ENCODE measurements at regions not wholly inside any gene's neighbourhood (a gene's known extent, or its start where the extent isn't known, plus 50 kb on each side); places are given as distances from the start of the nearest gene placed in this dataset.
"Not testable (repeated sequence)": the region's sequence is repeated elsewhere in the genome, so short reads cannot be mapped to it uniquely, and the experiment has no call there.

- ChIA-PET CTCF (no interaction called here), POLR2A (no interaction called here)
- no peaks in the 10 kb centered on the region for H3K27me3 ChIP-seq (ENCODE audit: control insufficient read depth, insufficient read depth, low read length)
- H3K4me3 ChIP-seq (ENCODE audit: low read depth, low read length): no peak overlapping the region
- H3K27ac ChIP-seq (ENCODE audit: low read depth, low read length): no peak overlapping the region
- H3K9me3 ChIP-seq (ENCODE audit: control insufficient read depth, insufficient read depth, low read length): peaks cover 2% of the 10 kb centered on the region; the same call in 1 of the 2 replicates
- no peak for DNase-seq (ENCODE audit: low read depth, low spot score)
- TF ChIP-seq, protein P1, sequence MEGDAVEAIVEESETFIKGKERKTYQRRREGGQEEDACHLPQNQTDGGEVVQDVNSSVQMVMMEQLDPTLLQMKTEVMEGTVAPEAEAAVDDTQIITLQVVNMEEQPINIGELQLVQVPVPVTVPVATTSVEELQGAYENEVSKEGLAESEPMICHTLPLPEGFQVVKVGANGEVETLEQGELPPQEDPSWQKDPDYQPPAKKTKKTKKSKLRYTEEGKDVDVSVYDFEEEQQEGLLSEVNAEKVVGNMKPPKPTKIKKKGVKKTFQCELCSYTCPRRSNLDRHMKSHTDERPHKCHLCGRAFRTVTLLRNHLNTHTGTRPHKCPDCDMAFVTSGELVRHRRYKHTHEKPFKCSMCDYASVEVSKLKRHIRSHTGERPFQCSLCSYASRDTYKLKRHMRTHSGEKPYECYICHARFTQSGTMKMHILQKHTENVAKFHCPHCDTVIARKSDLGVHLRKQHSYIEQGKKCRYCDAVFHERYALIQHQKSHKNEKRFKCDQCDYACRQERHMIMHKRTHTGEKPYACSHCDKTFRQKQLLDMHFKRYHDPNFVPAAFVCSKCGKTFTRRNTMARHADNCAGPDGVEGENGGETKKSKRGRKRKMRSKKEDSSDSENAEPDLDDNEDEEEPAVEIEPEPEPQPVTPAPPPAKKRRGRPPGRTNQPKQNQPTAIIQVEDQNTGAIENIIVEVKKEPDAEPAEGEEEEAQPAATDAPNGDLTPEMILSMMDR (IDR thresholded peaks at IDR 0.05; ENCODE audit: low read depth, low read length): no peak
Observed at GRCh38 chr6:58113960-58114359, 796.5 kb downstream of the PRIM2 start.

GRCh38 chr6:58117162-58117561, 799.7 kb downstream of the PRIM2 start:
- H3K4me3 ChIP-seq (ENCODE audit: low read depth, low read length); CTCF ChIA-PET; H3K9me3 ChIP-seq (ENCODE audit: control insufficient read depth, insufficient read depth, low read length): not testable (repeated sequence)

DNA sequence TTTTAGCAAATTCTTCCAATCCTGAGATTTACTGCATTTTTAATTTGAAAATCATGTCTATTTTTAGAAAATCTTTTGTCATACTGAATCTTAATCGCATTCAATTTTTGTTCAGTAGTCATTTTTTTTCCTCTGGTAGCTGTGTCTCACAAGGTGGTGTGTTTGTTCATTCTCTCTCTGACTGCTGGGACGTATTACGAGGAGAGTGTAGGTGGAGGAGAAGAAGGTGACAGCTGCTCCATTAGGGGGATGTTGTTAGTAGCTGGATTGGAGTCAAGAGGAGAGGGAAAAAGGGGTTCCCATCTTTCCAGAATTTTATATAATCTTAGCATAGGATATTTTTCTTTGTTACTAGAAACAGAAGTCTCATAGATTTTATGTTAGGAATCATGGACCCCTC, 804.2 kb downstream of the PRIM2 start:
- H3K27ac ChIP-seq (ENCODE audit: low read depth, low read length); DNase-seq (ENCODE audit: low read depth, low spot score); H3K4me3 ChIP-seq (ENCODE audit: low read depth, low read length); H3K9me3 ChIP-seq (ENCODE audit: control insufficient read depth, insufficient read depth, low read length); CTCF ChIA-PET; POLR2A ChIA-PET; H3K27me3 ChIP-seq (ENCODE audit: control insufficient read depth, insufficient read depth, low read length): not testable (repeated sequence)

More at GRCh38 chr6:58117162-58117561, 799.7 kb downstream of the PRIM2 start:
- DNase-seq (ENCODE audit: low read depth, low spot score); POLR2A ChIA-PET; H3K27me3 ChIP-seq (ENCODE audit: control insufficient read depth, insufficient read depth, low read length); H3K27ac ChIP-seq (ENCODE audit: low read depth, low read length): not testable (repeated sequence)

DNA sequence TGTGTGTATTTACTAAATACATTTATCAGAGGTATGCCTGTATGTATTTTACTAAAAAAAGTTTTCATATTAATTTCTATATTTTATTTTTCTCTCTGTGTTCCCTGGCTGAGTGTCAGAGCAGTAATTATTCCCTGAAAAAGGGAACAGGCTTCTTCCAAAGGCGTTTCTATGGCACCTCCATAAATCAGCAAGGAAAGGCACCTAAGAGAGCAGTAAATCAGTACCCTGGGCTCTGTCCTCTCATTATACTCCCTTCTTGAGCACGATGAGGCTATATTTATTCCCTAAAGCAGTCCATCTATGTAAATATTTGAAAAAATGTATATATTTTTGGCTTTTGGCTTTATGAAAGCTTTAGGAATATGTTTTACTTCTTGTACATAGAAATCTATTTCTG, 806.3 kb downstream of the PRIM2 start:
- CTCF ChIA-PET; H3K4me3 ChIP-seq (ENCODE audit: low read depth, low read length); DNase-seq (ENCODE audit: low read depth, low spot score); POLR2A ChIA-PET; H3K27ac ChIP-seq (ENCODE audit: low read depth, low read length); H3K9me3 ChIP-seq (ENCODE audit: control insufficient read depth, insufficient read depth, low read length); H3K27me3 ChIP-seq (ENCODE audit: control insufficient read depth, insufficient read depth, low read length): not testable (repeated sequence)

- H3K27me3 ChIP-seq (ENCODE audit: control insufficient read depth, insufficient read depth, low read length); CTCF ChIA-PET; H3K9me3 ChIP-seq (ENCODE audit: control insufficient read depth, insufficient read depth, low read length): not testable (repeated sequence)
Observed at GRCh38 chr6:58128549-58128948, 811.1 kb downstream of the PRIM2 start.

DNA sequence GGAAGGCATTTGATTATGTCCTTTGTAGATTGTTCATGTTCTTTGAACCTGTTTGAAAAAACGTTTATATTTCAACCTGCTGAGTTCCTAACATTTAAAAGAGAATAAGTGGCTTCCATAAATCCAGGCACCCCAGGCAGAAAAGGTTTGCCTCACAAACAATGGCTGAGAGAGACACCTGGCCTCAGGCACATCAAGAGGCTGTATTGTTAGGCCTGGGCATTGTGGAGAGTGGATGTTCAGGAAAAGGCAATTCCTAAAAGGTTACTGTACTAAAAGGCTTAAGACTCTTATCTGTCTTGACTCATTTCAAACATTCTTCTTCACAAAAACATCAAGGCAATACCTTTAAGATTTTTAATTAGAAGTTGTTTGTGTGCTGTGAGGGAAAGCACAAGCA, 811.7 kb downstream of the PRIM2 start:
- POLR2A ChIA-PET; DNase-seq (ENCODE audit: low read depth, low spot score): not testable (repeated sequence)

More at GRCh38 chr6:58128549-58128948, 811.1 kb downstream of the PRIM2 start:
- DNase-seq (ENCODE audit: low read depth, low spot score); H3K4me3 ChIP-seq (ENCODE audit: low read depth, low read length); H3K27ac ChIP-seq (ENCODE audit: low read depth, low read length); POLR2A ChIA-PET: not testable (repeated sequence)

GRCh38 chr6:58139746-58140145, 822.3 kb downstream of the PRIM2 start:
- not testable (repeated sequence) for H3K9me3 ChIP-seq (ENCODE audit: control insufficient read depth, insufficient read depth, low read length); H3K27ac ChIP-seq (ENCODE audit: low read depth, low read length)

More for the DNA sequence above, 811.7 kb downstream of the PRIM2 start:
- H3K27ac ChIP-seq (ENCODE audit: low read depth, low read length); CTCF ChIA-PET; H3K9me3 ChIP-seq (ENCODE audit: control insufficient read depth, insufficient read depth, low read length); H3K27me3 ChIP-seq (ENCODE audit: control insufficient read depth, insufficient read depth, low read length); H3K4me3 ChIP-seq (ENCODE audit: low read depth, low read length): not testable (repeated sequence)

GRCh38 chr6:58171025-58171424, 853.6 kb downstream of the PRIM2 start:
- H3K4me3 ChIP-seq (ENCODE audit: low read depth, low read length); H3K27ac ChIP-seq (ENCODE audit: low read depth, low read length); DNase-seq (ENCODE audit: low read depth, low spot score); POLR2A ChIA-PET; H3K9me3 ChIP-seq (ENCODE audit: control insufficient read depth, insufficient read depth, low read length); H3K27me3 ChIP-seq (ENCODE audit: control insufficient read depth, insufficient read depth, low read length); CTCF ChIA-PET: not testable (repeated sequence)

More at GRCh38 chr6:58139746-58140145, 822.3 kb downstream of the PRIM2 start:
- CTCF ChIA-PET; DNase-seq (ENCODE audit: low read depth, low spot score); H3K4me3 ChIP-seq (ENCODE audit: low read depth, low read length); POLR2A ChIA-PET; H3K27me3 ChIP-seq (ENCODE audit: control insufficient read depth, insufficient read depth, low read length): not testable (repeated sequence)

DNA sequence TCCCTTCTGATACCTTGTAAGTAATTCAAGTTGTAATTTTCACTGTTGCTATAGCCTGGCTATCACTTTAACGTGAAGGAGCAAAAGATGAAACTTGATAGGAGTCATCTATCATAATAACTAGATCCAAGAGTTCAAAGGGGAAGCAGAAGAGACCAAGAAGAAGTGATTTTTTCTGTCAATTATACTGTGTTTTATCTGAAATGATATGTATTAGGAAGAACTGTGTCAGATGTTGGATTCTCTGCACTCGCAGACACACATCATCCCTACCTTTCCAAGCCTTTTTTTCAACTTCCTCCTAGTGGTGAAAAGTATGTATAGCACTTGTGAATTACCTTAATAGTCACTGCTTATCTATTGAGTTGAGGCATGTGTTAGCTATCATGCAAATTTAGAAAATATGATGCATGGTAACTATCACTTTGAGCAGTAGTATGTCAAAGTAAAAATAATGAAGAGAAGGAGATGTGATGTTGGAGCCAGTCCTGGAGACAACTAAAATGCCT, 864.2 kb downstream of the PRIM2 start:
- H3K27ac ChIP-seq (ENCODE audit: low read depth, low read length); H3K9me3 ChIP-seq (ENCODE audit: control insufficient read depth, insufficient read depth, low read length); POLR2A ChIA-PET; H3K4me3 ChIP-seq (ENCODE audit: low read depth, low read length); H3K27me3 ChIP-seq (ENCODE audit: control insufficient read depth, insufficient read depth, low read length); DNase-seq (ENCODE audit: low read depth, low spot score): not testable (repeated sequence)
- CTCF ChIA-PET: interaction anchor here (0.7 kb wide), 1 partner anchor 57 kb away, joined by 3 read pairs; no protein-coding TSS in a partner anchor

DNA sequence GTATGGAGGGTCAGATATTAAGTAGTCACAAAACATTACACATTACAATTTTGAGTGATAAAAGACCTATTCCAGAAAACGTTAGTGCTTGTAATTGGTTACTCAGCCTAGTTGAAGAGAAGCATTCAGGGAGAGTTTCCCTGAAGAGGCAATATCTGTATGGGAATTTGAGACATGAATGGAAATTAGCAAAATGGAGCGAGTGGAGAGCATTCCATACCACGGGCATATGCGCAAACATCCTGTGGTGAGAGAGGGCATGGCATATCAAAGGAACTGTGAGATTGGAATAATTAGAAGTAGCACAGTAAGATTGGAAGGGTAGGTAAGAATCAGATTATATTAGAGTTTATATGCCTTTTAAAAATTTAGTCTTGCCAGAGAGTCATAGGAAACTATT, 867.9 kb downstream of the PRIM2 start:
- H3K27me3 ChIP-seq (ENCODE audit: control insufficient read depth, insufficient read depth, low read length); POLR2A ChIA-PET: not testable (repeated sequence)

DNA sequence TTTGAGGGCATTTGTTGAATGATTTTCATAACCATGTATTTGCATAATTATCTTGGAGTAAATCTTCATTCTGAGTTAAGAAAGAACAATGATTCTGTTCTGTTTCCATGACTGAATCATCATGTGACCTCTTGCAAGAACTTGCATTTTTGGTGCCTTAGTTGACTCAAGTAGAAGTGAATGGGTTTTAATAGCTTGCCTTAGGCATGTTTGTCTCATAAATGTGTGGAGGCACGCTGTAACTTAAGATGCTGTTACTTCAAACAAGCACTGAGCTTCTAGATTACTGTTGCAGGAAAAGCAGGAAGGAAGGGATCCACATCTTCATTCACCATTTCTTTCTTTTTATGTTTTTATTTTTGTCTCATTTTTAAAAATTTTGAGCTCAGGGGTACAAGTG, 875.8 kb downstream of the PRIM2 start:
- H3K27ac ChIP-seq (ENCODE audit: low read depth, low read length); POLR2A ChIA-PET; CTCF ChIA-PET; DNase-seq (ENCODE audit: low read depth, low spot score); H3K4me3 ChIP-seq (ENCODE audit: low read depth, low read length); H3K27me3 ChIP-seq (ENCODE audit: control insufficient read depth, insufficient read depth, low read length); H3K9me3 ChIP-seq (ENCODE audit: control insufficient read depth, insufficient read depth, low read length): not testable (repeated sequence)

More for the DNA sequence above, 867.9 kb downstream of the PRIM2 start:
- DNase-seq (ENCODE audit: low read depth, low spot score); H3K9me3 ChIP-seq (ENCODE audit: control insufficient read depth, insufficient read depth, low read length); CTCF ChIA-PET; H3K4me3 ChIP-seq (ENCODE audit: low read depth, low read length); H3K27ac ChIP-seq (ENCODE audit: low read depth, low read length): not testable (repeated sequence)

Measured in AG04450 (cell line).